HG03045 (cell line): ENCODE measurements at regions not wholly inside any gene's neighbourhood (a gene's known extent, or its start where the extent isn't known, plus 50 kb on each side); places are given as distances from the start of the nearest gene placed in this dataset.
"Not testable (repeated sequence)": the region's sequence is repeated elsewhere in the genome, so short reads cannot be mapped to it uniquely, and the experiment has no call there.

Experiments
- ATAC-seq: cut with Tn5 transposase; IDR thresholded peaks from one replicate; pipeline ENCODE4 v1.9.1; 2021; ENCODE audit warnings: mild to moderate bottlenecking, moderate library complexity; ENCODE audit not compliant: unreplicated experiment

DNA sequence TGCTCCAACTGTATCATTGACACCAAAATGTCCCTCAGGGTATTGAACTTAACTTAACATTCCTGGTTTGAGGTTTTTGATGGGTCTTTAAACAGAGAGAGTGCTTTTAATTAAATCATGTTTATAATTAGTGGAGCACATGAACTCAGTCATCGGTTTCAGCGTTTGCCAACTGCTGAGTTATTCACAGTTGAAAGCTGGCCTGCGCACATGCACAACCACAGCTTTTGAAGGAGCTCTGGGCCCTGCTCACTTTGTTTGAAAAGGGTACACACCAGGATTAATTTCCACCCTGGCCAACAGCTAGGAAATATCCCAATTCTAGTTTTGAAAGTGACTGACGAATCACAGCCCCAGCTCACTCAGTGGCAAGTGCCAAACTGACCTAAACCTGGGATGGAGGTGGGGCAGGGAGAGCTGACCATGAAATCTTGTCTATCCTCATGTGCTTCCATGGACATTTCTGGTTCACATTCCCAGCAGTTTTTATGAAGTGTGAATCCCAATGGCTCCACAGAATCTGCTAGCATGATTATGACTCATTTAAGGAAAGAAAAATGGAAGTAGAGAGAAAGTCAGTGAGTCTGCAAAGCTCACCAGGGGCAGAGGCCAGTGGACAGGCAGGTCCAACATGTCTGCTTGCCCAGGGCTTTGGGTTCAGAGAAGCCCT, 247.8 kb downstream of the FNDC1 start:
- ATAC-seq: no peak

- ATAC-seq: no peak
Observed at GRCh38 chr6:159415540-159415939, 246.3 kb downstream of the FNDC1 start.

DNA sequence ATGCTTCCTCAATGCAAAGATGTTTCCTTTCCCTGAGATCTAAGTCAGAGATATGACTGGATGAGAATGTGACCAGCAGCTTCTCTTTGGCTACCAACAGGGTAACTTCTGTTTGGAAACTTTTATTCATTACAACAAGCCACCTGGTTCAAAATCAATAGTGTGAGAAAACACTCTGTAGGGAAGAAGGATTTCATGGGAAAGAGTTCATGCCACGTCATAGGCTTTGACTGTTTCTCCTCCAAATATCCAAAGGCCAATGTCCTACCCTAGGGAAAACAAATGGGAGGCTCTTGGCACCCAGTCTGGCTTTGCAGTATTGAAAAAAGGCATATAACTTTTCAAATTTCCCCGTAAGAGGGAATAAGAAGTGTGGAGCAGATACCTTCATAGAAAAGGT, 245.5 kb downstream of the FNDC1 start:
- ATAC-seq: no peak

- not testable (repeated sequence) for ATAC-seq
Observed at GRCh38 chr6:159407211-159407780, 238.1 kb downstream of the FNDC1 start.

DNA sequence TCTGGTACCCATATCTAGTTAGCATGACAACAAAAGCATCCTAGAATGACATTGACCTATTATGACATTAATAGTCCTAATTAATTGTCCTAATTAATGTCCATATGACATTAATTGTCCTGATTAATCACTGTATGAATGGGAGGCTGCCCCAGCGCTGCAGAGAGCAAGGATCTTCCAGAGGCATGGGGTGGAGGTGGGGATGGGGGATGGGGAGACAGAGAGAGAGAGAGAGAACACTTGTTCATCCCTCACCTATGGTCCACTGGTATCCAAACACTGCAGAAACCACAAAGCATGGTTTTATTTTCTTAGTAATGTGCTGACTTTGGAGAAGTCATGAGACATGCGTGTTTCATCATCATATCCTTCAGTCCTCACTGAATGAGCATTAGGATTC, 235.1 kb downstream of the FNDC1 start:
- ATAC-seq: no peak

DNA sequence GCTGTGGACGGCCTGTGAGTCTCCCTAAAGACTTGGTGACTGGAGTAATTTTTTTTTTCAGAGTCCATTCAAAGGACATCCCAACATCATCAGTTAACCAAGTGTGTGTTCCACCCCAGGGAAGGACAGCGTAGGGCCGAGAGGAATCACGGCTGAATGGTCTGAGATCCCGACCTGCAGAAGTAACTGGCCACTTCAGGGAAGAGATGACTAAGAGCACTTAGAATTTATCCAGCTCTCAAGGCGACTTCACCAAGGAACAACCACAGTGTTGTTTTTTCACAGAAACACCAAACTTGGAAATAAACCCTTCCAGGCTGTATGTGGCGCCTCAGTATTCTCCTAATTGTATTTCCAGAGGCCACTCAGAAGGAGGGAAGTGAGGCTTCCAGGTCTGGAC, 231.6 kb downstream of the FNDC1 start:
- no peak for ATAC-seq

- ATAC-seq: no peak
Observed at GRCh38 chr6:159399751-159400221, 230.6 kb downstream of the FNDC1 start.

DNA sequence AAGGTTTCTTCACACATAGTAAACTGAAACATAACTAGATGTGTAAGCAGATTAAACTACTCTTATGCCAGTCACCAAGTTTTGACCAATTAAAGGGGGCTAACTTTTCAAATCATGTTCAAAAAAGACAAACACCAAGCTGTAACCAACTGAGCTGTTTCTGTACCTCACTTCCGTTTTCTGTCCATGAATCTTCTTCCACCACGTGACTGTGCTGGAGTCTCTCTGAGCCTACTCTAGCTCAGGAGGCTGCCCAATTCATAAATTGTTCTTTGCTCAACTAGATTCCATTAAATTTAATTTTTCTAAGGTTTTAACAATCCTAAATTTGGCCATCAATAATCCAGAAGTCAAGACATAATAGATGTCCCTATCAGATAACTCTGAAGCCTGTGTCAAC, 229.4 kb downstream of the FNDC1 start:
- no peak for ATAC-seq

GRCh38 chr6:159397753-159398152, 228.6 kb downstream of the FNDC1 start:
- ATAC-seq: no peak

DNA sequence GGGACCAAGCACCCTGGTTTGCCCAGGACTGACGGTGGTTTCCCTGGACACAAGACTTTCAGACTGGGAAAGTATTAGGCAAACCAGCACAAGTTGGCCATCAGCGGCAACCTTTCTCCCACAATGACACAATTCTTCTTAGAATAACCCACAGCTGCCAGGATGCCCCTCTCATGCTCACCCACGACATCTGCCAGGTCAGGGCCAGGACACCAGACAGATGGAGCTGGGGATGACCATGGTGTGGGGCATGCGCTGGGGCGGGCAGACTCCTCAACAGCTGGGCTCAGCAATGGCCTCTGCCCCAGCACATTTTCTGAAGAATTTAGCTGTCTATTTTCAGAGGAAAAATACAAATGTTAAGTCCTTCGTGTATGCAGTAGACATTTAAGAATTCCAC, 226.4 kb downstream of the FNDC1 start:
- ATAC-seq: no peak

GRCh38 chr6:159392695-159393094, 223.5 kb downstream of the FNDC1 start:
- not testable (repeated sequence) for ATAC-seq

DNA sequence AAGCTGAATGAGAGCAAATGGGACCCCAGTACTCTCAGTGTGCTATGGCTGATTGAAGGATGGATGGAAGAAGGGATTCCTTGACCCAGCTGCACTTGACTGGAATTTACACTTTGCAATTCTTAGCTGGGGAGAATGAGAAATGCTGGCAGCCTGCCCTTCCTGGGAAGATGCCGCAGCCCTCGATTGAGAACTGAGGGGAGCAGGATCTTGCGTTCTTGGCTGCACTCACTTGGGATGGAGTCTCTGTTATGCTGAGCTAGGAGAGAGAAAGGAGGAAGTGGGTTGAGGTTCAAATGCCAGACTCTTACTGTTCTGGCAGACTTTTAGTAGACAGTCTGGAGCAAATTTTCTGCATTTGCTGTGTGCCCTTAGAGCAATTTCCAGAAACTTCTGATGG, 221.2 kb downstream of the FNDC1 start:
- no peak for ATAC-seq

DNA sequence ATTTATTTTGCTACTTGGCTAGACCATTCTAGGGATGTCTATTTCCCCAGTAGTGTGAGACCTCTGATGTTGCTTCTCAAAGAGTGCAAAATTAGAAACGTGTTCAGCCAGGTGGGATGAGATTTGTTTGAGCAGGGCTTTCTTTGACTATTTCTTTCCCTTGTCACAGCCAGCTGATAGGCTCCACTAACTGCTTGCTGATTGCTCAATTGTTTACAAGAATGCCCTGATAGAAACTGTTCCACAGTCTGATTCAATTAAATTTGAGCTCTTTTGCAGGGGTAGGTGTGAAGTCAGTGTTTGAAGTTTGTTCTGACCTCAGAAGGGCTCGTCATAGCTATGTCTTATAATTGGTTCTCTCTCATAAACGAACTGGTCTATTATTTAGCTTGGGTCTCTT, 220.5 kb downstream of the FNDC1 start:
- no peak for ATAC-seq

- no peak for ATAC-seq
Observed at GRCh38 chr6:159380114-159380513, 210.9 kb downstream of the FNDC1 start.

- no peak for ATAC-seq
Observed at GRCh38 chr6:159378411-159379328, 209.5 kb downstream of the FNDC1 start.

DNA sequence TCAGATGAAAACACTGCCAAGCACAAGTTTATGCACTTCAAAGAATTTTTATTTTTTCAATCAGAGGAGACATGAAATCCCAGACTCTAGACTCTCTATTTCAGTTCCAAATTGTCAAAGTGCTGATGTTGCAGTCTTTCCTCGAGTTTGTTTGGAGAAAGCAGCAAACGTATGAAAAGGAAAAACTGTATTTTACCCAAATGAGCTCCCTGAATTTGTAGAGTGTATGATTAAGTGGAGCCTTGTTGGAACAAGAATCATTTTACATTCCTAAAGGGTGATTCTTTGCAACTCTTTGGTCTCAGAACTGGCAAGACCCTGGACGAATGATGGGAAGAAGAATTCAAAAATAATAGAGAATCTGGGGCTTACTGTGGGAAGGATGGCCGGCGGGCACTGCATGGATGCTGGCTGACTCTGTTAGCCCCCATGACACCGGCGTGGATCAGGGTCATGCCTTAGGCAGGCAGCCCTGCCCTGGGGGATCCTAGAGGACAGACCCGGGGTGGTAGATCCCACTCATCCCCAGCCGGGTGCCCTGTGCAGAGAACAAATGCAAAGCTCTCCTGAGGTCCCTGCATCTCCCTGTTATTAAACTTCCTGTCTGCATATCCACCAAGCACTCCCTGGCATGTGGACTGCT, 207.4 kb downstream of the FNDC1 start:
- ATAC-seq: no peak

DNA sequence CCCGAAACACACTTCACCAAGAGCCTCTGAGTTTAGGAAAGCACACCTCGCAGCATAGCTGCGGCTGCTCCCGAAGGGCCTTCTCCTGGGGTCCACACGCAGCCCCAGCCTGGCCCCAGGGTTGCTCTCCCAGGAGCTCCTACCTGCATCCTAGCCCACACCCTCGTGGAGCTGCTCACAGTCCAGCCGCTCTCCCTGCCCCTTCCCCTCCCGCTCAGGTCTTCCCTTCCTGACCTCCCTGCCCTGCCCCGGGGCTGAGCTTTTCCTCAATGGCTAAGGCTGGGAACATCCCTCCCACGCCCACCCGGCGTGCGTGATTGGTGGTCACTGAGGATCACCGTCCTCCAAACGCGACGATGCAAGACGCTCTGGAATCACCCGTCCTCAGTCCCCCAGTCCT, 205.8 kb downstream of the FNDC1 start:
- no peak for ATAC-seq

GRCh38 chr6:159373670-159374069, 204.5 kb downstream of the FNDC1 start:
- ATAC-seq: no peak

GRCh38 chr6:159372333-159372732, 203.1 kb downstream of the FNDC1 start:
- ATAC-seq: no peak

- ATAC-seq: no peak
Observed at GRCh38 chr6:159360306-159360705, 191.1 kb downstream of the FNDC1 start.

- ATAC-seq: no peak
Observed at GRCh38 chr6:159359581-159360297, 190.5 kb downstream of the FNDC1 start.
